NCI-H345 treated with DMSO at 0.1 percent for 48 hours (cell line): ENCODE measurements at regions not wholly inside any gene's neighbourhood (a gene's known extent, or its start where the extent isn't known, plus 50 kb on each side); places are given as distances from the start of the nearest gene placed in this dataset.
"Not testable (repeated sequence)": the region's sequence is repeated elsewhere in the genome, so short reads cannot be mapped to it uniquely, and the experiment has no call there.

Experiments used
- DNase-seq: peaks from one replicate; lab custom pipeline; 2025; ENCODE audit not compliant: unreplicated experiment; lab: John Stamatoyannopoulos, UW

- no peak for DNase-seq
These were observed 130.4 kb upstream of the PAK3 start for GRCh38 chrX:110965409-110966090.

- DNase-seq: peak; percentile 17
These were observed 131.2 kb upstream of the PAK3 start for GRCh38 chrX:110964786-110965185.

- no peak for DNase-seq
These were observed 133.5 kb upstream of the PAK3 start for GRCh38 chrX:110962451-110962850.

- no peak for DNase-seq
These were observed 140.3 kb upstream of the PAK3 start for GRCh38 chrX:110955706-110956105.

- no peak for DNase-seq
These were observed 141.4 kb upstream of the PAK3 start for GRCh38 chrX:110954428-110955100.

GRCh38 chrX:110951472-110952269 is 144.3 kb upstream of the PAK3 start:
- DNase-seq: no peak

GRCh38 chrX:110944751-110945675 is 149.4 kb upstream of the CHRDL1 start:
- no peak for DNase-seq

- DNase-seq: peak; percentile 22
These were observed 148.7 kb upstream of the CHRDL1 start for GRCh38 chrX:110944311-110944750.

- DNase-seq: no peak
These were observed 146.3 kb upstream of the CHRDL1 start for GRCh38 chrX:110941906-110942305.

GRCh38 chrX:110938977-110939732 is 143.5 kb upstream of the CHRDL1 start:
- no peak for DNase-seq

GRCh38 chrX:110924871-110925270 is 129.3 kb upstream of the CHRDL1 start:
- no peak for DNase-seq

- DNase-seq: peak; percentile 45
These were observed 125.4 kb upstream of the CHRDL1 start for GRCh38 chrX:110920991-110921390.

- DNase-seq: no peak
These were observed 120.0 kb upstream of the CHRDL1 start for GRCh38 chrX:110915570-110915969.

GRCh38 chrX:110915111-110915510 is 119.5 kb upstream of the CHRDL1 start:
- no peak for DNase-seq

GRCh38 chrX:110914281-110914680 is 118.7 kb upstream of the CHRDL1 start:
- DNase-seq: no peak

- not testable (repeated sequence) for DNase-seq
These were observed 109.1 kb upstream of the CHRDL1 start for GRCh38 chrX:110904747-110905146.

- DNase-seq: no peak
These were observed 86.4 kb upstream of the CHRDL1 start for GRCh38 chrX:110881971-110882370.

GRCh38 chrX:110877326-110877725 is 81.7 kb upstream of the CHRDL1 start:
- DNase-seq: no peak

GRCh38 chrX:110871839-110872238 is 76.2 kb upstream of the CHRDL1 start:
- DNase-seq: no peak

GRCh38 chrX:110866421-110866820 is 70.8 kb upstream of the CHRDL1 start:
- no peak for DNase-seq
